HG03175 (cell line): ENCODE measurements at regions not wholly inside any gene's neighbourhood (a gene's known extent, or its start where the extent isn't known, plus 50 kb on each side); places are given as distances from the start of the nearest gene placed in this dataset.

Experiments used
- ATAC-seq: cut with Tn5 transposase; IDR thresholded peaks from one replicate; pipeline ENCODE4 v1.9.1; 2021; ENCODE audit warnings: mild to moderate bottlenecking, moderate library complexity; ENCODE audit not compliant: unreplicated experiment

GRCh38 chr14:100658181-100658886 is 68.4 kb upstream of the DLK1 start:
- no peak for ATAC-seq

DNA sequence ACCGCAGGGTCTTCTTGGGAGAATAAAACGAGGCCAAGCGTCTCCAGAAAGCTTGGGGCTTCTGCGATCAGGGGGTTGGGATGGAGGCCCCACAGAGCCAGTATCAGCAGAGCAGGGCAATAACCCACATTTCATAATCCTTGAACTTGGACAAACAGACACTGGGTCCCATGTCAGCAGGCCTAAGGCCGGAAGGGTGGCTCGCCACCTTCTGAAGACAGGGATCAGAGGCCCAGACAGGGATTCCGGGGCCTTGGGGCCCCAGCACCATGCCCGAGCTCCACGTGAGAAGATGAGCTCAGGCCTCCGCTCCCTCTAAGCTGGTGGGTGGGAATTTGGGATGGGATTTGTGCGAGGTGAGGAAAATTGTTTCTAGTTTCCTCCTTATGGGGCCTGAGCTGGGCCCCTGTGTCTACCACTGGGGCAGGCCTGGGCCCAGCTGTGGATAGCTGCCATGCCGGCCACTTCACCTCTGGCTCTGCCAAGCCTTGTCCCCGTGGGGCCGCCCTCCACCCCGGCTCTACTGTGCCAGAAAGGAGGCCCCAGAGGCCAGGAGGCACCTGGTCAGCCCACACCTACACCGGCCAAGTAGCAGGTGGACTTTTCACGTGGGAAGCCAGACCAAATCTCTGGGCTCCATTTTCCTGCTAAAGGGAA is 67.2 kb upstream of the DLK1 start:
- no peak for ATAC-seq

DNA sequence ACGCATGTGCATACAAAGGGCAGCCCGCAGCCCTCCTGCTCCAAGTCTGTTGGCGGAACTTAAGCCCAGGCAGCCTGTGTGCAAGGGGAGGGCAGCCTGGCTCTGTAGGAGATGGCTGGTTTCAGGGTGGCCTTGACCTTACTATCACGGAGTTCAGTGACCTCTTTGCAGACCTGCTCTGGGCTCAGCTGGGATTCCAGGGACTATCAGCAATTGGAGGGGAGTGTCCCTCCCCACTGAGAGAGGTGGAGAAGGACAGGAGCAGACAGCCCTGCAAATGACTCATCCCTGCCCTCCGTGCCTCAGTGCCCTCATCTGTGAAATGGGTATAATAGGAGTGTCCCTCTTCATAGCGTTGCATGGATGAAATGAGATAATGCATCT is 66.2 kb upstream of the DLK1 start:
- ATAC-seq, result no peak

GRCh38 chr14:100660882-100661635 is 65.6 kb upstream of the DLK1 start:
- no peak for ATAC-seq

DNA sequence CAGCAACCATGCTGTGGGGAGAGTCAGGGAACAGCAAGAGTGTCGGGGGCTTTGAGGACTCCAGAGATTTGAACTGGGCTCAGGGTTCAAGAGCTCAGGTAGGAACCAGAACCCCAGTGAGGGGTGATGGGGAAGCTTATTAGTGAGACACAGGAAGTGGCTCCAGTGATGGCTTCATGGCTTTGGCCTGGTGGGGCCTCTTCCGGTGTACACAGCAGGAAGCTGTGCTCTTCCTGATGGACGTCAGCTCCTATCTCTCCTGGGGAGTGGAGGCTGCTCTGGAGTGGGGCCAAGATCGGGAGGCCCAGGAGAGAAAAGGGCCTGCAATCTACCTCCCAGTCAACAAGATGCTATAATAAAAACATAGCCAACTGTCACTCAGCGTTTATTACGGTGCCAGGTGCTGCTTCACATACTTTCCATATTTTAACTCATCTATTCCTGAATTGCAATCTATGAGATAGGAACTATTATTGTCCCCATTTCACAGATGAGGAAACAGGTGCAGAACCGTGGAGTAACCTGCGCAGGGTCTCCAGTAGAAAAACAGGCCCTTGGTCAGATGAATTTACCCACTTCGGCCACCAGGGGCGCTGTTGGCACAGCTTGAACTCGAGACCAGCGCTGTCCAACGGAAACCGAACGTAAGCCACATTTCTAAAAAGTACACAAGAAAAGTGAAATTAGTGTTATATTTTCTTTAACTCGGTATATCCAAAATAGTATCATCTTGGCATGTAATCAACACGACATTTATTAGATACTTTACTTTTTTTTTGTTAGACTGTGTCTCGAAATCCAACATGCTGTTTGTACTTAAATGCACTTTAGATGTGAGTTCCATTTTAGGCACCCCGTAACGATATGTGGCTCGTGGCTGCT is 63.6 kb upstream of the DLK1 start:
- ATAC-seq, result no peak

DNA sequence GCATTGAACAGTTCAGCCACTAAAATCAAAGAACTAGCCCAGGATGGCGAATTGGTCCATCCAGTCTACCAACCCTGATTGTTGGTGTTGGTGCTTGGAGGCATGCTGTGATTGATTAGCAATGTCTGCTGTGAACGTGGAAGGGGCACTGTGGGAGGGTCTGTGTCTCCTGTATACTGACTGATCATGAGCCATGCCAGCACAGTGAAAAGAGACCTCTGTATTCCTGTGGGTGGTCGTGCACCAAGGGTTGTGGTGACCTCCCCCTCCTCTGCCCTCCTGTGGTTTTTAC is 63.0 kb upstream of the DLK1 start:
- ATAC-seq, result no peak

DNA sequence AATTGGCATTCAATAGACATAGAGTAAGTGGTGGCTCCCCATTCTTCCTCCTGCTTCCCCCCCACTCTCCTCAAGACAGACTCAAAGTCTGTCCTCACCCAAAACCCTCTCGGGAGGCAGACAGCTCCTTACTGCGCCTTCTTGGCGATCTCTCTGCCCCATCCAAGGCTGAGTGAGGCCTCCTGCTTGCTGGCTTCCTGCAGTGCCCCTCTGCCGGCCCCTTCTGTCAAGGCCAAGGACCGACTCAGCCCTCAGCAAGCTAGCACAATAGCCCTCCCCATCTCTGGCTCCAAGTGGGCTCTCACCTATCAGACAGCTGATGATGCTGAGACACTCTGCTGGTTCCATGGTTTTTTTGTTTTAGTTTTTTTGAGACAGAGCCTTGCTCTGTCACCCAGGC is 62.5 kb upstream of the DLK1 start:
- ATAC-seq, result no peak

- no peak for ATAC-seq
These were observed 61.7 kb upstream of the DLK1 start for GRCh38 chr14:100664841-100665510.

- ATAC-seq, result no peak
These were observed 61.1 kb upstream of the DLK1 start for GRCh38 chr14:100665511-100666032.

DNA sequence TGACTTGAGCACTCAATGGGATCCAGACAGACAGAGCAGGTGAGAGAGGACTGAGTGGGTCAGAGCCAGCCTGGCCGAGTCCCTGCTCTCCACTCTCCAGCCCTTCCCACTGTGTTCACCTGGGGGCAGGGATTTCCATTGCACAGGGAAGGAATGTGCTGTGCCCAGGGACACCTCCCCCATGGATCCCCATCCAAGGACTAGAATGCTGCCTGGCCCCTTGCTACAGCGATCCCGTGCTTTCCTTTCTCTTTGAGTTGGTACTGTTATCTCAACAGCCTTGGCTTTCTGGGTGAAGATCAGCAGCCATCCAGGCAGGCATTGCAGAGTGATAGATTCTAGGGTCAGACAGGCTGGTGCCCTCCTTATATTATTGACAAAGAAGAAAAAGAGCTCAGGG is 60.3 kb upstream of the DLK1 start:
- ATAC-seq, result no peak

DNA sequence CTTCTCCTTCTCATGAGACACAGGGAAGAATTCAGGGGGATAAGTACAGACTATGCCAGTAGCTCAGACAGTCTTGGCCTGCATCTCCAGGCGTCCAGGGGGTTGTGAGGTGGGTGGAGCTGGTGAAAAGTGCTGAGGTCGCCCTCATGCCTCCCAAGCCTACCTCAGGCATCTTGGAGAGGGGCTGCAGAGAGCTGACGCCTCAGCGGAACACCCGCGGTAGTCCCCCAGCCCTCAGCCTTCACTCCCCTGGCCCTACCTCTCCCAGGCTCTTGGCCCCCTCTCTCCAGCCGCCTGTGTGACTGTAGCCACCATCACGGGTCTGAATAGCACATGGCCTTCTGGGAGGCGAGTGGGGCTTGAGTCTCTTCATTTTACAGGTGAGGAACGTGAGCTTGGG is 59.8 kb upstream of the DLK1 start:
- no peak for ATAC-seq

GRCh38 chr14:100667656-100668055 is 59.0 kb upstream of the DLK1 start:
- no peak for ATAC-seq

- no peak for ATAC-seq
These were observed 58.3 kb upstream of the DLK1 start for GRCh38 chr14:100668352-100668751.

- no peak for ATAC-seq
These were observed 57.7 kb upstream of the DLK1 start for GRCh38 chr14:100669011-100669412.

DNA sequence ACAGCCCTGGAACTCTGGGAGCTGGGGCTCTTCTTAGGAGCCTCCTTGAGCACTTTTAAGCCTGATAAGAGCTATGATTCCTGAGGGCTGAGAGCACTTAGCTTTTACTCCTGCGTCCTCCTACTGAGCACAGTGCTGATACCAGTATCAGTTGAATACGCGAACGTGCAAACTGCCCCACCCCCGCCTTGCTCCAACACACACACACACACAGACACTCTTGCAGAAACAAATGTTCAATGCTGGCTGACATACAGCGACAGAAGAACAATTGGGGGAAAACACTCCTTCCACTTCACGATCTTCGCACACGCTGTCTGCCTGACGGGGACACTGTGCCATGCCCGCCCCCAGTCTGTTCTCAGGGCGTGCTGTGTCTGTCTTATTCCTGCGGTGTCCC is 57.2 kb upstream of the DLK1 start:
- no peak for ATAC-seq

DNA sequence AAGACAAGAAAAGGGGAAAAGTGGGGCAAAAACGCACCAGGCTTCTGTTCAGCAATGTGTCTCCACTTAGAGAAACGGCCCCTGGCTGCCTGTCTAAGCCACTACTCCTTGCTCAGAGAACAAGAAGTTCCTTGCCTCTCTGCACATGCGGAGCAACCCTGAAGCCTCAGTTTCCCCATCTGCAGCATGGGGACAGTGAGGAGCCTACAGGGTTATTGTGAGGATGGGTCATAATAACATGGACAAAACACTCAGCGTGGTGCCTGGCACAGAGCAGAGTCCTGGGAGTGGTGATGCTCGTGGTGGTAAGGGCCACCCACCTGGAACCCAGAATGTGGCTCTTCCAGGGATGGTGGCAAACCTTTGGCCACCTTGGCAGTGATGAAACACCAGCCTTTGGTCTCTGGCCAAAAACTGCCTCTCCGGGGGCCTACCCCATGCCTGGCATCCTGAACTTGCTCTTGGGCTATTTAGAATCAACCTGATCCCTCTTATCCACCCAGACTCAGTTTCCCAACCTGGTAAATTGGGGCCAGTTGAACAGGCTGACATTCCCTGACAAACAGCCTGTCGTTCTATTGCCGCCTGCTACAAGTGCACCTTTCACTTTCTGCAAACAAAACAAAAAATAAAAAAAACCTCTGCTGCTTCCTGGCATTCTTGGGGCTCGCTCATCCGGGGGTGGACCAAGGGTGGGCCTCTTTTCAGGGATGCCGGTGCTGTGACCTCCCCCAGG is 56.5 kb upstream of the DLK1 start:
- ATAC-seq, result no peak

DNA sequence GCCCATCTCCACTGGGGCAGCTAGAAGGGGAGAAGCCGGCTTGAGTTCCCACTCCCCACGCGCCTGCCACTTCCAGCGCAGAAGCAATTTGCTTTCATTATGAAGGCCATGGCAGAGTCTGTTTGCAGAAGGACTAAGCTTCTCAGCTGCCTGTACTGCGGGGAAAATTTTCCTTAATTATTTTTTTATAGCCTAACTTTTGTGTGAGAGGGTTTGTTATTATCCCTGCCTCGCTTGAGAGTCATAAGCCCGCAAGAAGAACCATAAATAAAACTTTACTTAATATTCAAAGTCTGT is 56.0 kb upstream of the DLK1 start:
- no peak for ATAC-seq

DNA sequence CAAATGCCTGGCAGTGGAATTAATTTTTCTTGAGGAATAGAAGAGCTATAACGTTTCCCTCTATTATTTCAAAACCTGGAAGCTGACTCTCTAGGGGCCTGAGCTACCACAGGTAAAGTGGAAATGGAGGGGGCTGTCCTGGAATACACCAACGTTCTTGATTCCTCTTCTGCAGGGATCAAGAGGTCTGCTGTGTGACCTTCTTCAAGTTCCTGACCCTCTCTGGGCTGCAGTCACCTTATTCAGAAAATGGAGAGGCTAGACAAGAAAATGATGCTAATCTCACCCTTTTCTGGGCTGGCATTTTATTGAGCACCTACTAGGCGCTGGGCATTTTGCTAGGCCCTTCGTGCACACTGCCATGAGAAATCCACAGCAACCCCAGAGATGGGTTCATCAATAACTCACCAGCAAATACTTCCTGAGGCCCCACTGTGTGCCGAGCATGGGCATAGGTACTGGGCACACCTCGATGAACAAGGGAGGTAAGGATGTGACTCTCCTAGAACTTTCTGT is 55.2 kb upstream of the DLK1 start:
- ATAC-seq, result no peak

- ATAC-seq, result no peak
These were observed 54.8 kb upstream of the DLK1 start for GRCh38 chr14:100671906-100672305.
